Bronchial epithelial cell (primary cell): ENCODE measurements at regions not wholly inside any gene's neighbourhood (a gene's known extent, or its start where the extent isn't known, plus 50 kb on each side); places are given as distances from the start of the nearest gene placed in this dataset.
A peak's percentile ranks its signal among the peaks of the same experiment; 100 is the strongest.

ENCODE experiments used
- DNase-seq: peaks from one replicate; pipeline ENCODE4 v3.0.0-alpha.2; 2010; ENCODE audit warnings: low read depth
- FAIRE-seq: peaks from 2 replicates; lab custom pipeline; 2011; peaks lifted over from hg19 to GRCh38; lab: Jason Lieb, UNC
- H3K27me3 ChIP-seq: 2 replicates; pipeline ENCODE4 v1.5.1; 2011; ENCODE audit warnings: low read length; ENCODE audit not compliant: control insufficient read depth, insufficient read depth
- H3K36me3 ChIP-seq: 2 replicates; pipeline ENCODE4 v1.5.1; 2011; ENCODE audit warnings: low read length; ENCODE audit not compliant: control insufficient read depth, insufficient read depth
- H3K4me3 ChIP-seq: 2 replicates; pipeline ENCODE4 v1.5.1; 2011; ENCODE audit warnings: mild to moderate bottlenecking, low read depth, low read length, control low read depth
- CTCF ChIP-seq: IDR thresholded peaks from 2 replicates; pipeline ENCODE4 v1.5.1; 2011; ENCODE audit warnings: mild to moderate bottlenecking, moderate library complexity, low read length, control low read depth, inconsistent platforms; ENCODE audit not compliant: insufficient read depth, severe bottlenecking

- Histone ChIP-seq H3K36me3 (no peaks in the 10 kb centered on the region), H3K27me3 (no peaks in the 10 kb centered on the region), H3K4me3 (no peak overlapping the region)
- FAIRE-seq (no peak), DNase-seq (no peak)
- TF ChIP-seq CTCF = no peak
Observed at GRCh38 chr2:198494931-198495330, 690.5 kb downstream of the PLCL1 start.

GRCh38 chr2:198490748-198491147 is 686.4 kb downstream of the PLCL1 start:
- no peak for FAIRE-seq
- H3K36me3 ChIP-seq = no peaks in the 10 kb centered on the region
- peak; percentile 8 for DNase-seq
- no peak overlapping the region for H3K4me3 ChIP-seq
- H3K27me3 ChIP-seq = no peaks in the 10 kb centered on the region
- TF ChIP-seq CTCF = no peak

- DNase-seq (no peak), FAIRE-seq (no peak)
- Histone ChIP-seq H3K36me3 (no peaks in the 10 kb centered on the region), H3K4me3 (no peak overlapping the region), H3K27me3 (no peaks in the 10 kb centered on the region)
- no peak for TF ChIP-seq CTCF
Observed at GRCh38 chr2:198488964-198489363, 684.6 kb downstream of the PLCL1 start.

- DNase-seq (no peak), FAIRE-seq (no peak)
- H3K4me3 ChIP-seq = no peak overlapping the region
Observed at GRCh38 chr2:198483051-198483450, 678.7 kb downstream of the PLCL1 start.

GRCh38 chr2:198479065-198479464 is 674.7 kb downstream of the PLCL1 start:
- no peak for TF ChIP-seq CTCF
- H3K4me3 ChIP-seq = no peak overlapping the region
- no peaks in the 10 kb centered on the region for H3K36me3 ChIP-seq
- no peaks in the 10 kb centered on the region for H3K27me3 ChIP-seq
- no peak for FAIRE-seq
- no peak for DNase-seq

More at GRCh38 chr2:198483051-198483450, 678.7 kb downstream of the PLCL1 start:
- H3K27me3 ChIP-seq = no peaks in the 10 kb centered on the region
- TF ChIP-seq CTCF = no peak
- no peaks in the 10 kb centered on the region for H3K36me3 ChIP-seq

- no peak for TF ChIP-seq CTCF
- no peak for FAIRE-seq
Observed at GRCh38 chr2:198478361-198478760, 674.0 kb downstream of the PLCL1 start.

More at GRCh38 chr2:198478361-198478760, 674.0 kb downstream of the PLCL1 start:
- DNase-seq = no peak
- no peaks in the 10 kb centered on the region for H3K36me3 ChIP-seq
- no peaks in the 10 kb centered on the region for H3K27me3 ChIP-seq
- no peak overlapping the region for H3K4me3 ChIP-seq
